ENCODE measurements at regions not wholly inside any gene's neighbourhood (a gene's known extent, or its start where the extent isn't known, plus 50 kb on each side); places are given as distances from the start of the nearest gene placed in this dataset.

DNA sequence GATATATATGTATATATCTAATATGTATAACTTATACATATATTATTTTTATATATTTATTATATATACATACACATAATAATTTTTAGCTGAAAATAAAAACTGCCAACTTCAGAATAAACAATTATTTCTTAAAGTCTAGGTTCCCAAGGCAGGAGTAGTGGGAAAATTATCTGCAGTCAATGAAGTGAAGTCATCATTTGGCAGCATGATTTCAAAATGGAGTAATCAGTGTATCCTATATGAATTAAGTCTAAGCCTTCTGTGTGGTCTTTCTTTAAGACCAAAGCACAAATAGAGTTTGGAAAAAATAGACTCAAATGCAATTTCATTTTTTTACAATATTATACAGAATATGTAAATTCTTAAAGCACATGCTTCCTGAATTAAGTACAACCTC is 251.0 kb downstream of the SAMD5 start:
- H3K9me3 ChIP-seq (ENCODE audit: control extremely low read depth in 1 of 5, control insufficient read depth in 4 of 5, insufficient read depth in 2 of 5, low read depth in 1 of 5, low read length in 4 of 5): no peaks in the 10 kb centered on the region
- ChIA-PET CTCF (no interaction called here), POLR2A (no interaction called here)
- no peaks in the 10 kb centered on the region for H3K36me3 ChIP-seq (ENCODE audit: control insufficient read depth in 4 of 4, insufficient read depth in 4 of 4, low read length in 3 of 4)
- DNase-seq: no peak
- H3K27ac ChIP-seq (ENCODE audit: insufficient read depth in 1 of 2, low read depth in 1 of 2, low read length in 2 of 2, poor library complexity in 1 of 2, severe bottlenecking in 2 of 2): no peak overlapping the region
- H3K4me1 ChIP-seq (ENCODE audit: control extremely low read depth in 1 of 4, control insufficient read depth in 4 of 4, insufficient read depth in 4 of 4, low read length in 3 of 4): no peaks in the 10 kb centered on the region
- no peaks in the 10 kb centered on the region for H3K27me3 ChIP-seq (replicated peaks in 2 of 5; ENCODE audit: control insufficient read depth in 4 of 5, insufficient read depth in 5 of 5, low read length in 4 of 5)
- H3K4me3 ChIP-seq (ENCODE audit: control insufficient read depth in 1 of 7, extremely low read depth in 1 of 7, insufficient read depth in 4 of 7, low read depth in 2 of 7, low read length in 6 of 7): no peak overlapping the region

DNA sequence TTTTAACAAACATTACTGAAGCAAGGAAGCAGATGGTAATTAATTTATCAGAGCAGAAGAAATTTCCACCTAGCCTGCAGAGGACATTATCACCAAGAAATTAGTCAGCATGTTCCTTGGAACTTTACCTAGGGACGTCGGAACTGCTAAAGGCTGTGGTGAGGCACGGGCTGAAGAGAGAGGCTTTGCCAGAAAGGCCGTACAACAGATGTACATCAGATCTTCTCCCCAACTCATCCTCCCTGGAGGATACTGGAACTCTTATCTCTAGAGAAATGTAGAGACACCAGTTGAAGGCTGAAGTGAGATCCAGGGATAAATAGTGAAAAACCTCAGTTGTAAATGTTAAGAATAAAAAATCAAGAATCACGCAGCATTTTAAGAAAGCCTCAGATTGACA is 257.1 kb downstream of the SAMD5 start:
- Histone ChIP-seq H3K4me3 (ENCODE audit: control insufficient read depth in 1 of 7, extremely low read depth in 1 of 7, insufficient read depth in 4 of 7, low read depth in 2 of 7, low read length in 6 of 7) (no peak overlapping the region), H3K27ac (ENCODE audit: insufficient read depth in 1 of 2, low read depth in 1 of 2, low read length in 2 of 2, poor library complexity in 1 of 2, severe bottlenecking in 2 of 2) (no peak overlapping the region), H3K36me3 (ENCODE audit: control insufficient read depth in 4 of 4, insufficient read depth in 4 of 4, low read length in 3 of 4) (no peaks in the 10 kb centered on the region), H3K4me1 (ENCODE audit: control extremely low read depth in 1 of 4, control insufficient read depth in 4 of 4, insufficient read depth in 4 of 4, low read length in 3 of 4) (no peaks in the 10 kb centered on the region), H3K9me3 (ENCODE audit: control extremely low read depth in 1 of 5, control insufficient read depth in 4 of 5, insufficient read depth in 2 of 5, low read depth in 1 of 5, low read length in 4 of 5) (peaks cover 0 to 5% (median 0%) of the 10 kb centered on the region in 5 experiments), H3K27me3 (replicated peaks in 2 of 5; ENCODE audit: control insufficient read depth in 4 of 5, insufficient read depth in 5 of 5, low read length in 4 of 5) (peaks cover 0 to 3% (median 0%) of the 10 kb centered on the region in 5 experiments)
- POLR2A ChIA-PET: no interaction called here
- CTCF ChIA-PET: no interaction called here
- WGBS (ENCODE audit: insufficient coverage): no CpG with 5 or more reads among the region's 5 CpGs
- DNase-seq: no peak

DNA sequence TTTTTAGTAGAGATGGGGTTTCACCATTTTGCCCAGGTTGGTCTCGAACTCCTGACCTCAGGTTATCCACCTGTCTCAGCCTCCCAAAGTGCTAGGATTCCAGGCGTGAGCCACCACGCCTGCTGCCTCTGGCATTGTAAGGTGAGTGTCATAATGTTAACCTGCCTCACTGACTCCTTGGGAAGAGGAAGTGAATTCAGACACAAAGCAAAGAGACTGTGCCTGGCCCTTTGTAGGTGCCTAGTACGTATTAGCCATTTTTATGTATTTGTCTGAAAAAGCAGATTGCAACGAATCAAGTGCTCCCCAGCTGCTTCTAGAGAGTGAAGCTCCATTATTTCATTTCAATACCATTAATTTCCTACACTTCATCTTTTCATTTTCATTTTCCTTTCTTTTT is 260.5 kb downstream of the SAMD5 start:
- ChIA-PET CTCF (no interaction called here), POLR2A (no interaction called here)

DNA sequence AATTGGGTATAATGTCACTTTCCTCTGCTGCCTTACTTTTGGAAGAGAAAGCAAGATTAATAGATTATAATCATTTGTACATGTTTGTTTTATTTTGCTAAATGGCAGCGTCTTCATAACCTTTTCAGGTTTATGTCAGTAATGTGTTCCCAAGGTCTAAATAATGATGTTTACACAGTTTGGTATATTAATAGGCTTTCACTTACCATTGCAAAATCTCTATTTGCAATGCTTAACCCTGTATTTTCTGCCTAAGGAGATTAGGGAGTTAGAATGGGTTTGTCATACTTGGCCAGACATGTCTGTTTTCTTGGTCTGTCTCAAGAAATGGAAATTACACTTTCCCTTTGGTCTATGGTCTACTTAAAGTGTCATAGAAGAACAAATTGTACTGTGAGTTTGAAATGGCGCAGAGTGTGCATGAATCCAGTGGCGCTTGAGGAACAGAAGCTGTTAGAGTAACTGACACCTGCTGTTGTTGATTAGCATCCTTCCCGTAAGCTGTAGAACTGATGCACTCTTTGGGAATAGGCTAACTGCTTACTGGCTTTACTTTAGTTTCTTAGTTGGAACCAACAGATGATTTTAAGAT is 261.1 kb downstream of the SAMD5 start:
- Histone ChIP-seq H3K27ac (ENCODE audit: insufficient read depth in 1 of 2, low read depth in 1 of 2, low read length in 2 of 2, poor library complexity in 1 of 2, severe bottlenecking in 2 of 2) (no peak overlapping the region), H3K27me3 (replicated peaks in 2 of 5; ENCODE audit: control insufficient read depth in 4 of 5, insufficient read depth in 5 of 5, low read length in 4 of 5) (peaks cover 0 to 3% (median 0%) of the 10 kb centered on the region in 5 experiments), H3K4me3 (ENCODE audit: control insufficient read depth in 1 of 7, extremely low read depth in 1 of 7, insufficient read depth in 4 of 7, low read depth in 2 of 7, low read length in 6 of 7) (no peak overlapping the region), H3K9me3 (ENCODE audit: control extremely low read depth in 1 of 5, control insufficient read depth in 4 of 5, insufficient read depth in 2 of 5, low read depth in 1 of 5, low read length in 4 of 5) (peaks cover 0 to 7% (median 2%) of the 10 kb centered on the region in 5 experiments), H3K36me3 (ENCODE audit: control insufficient read depth in 4 of 4, insufficient read depth in 4 of 4, low read length in 3 of 4) (no peaks in the 10 kb centered on the region), H3K4me1 (ENCODE audit: control extremely low read depth in 1 of 4, control insufficient read depth in 4 of 4, insufficient read depth in 4 of 4, low read length in 3 of 4) (no peaks in the 10 kb centered on the region)
- WGBS (ENCODE audit: insufficient coverage): 67% methylated on average over 3 of the region's 4 CpGs
- ChIA-PET CTCF (no interaction called here), POLR2A (no interaction called here)
- no peak for DNase-seq

More for the DNA sequence above, 260.5 kb downstream of the SAMD5 start:
- no peak overlapping the region for H3K27ac ChIP-seq (ENCODE audit: insufficient read depth in 1 of 2, low read depth in 1 of 2, low read length in 2 of 2, poor library complexity in 1 of 2, severe bottlenecking in 2 of 2)
- H3K4me1 ChIP-seq (ENCODE audit: control extremely low read depth in 1 of 4, control insufficient read depth in 4 of 4, insufficient read depth in 4 of 4, low read length in 3 of 4): no peaks in the 10 kb centered on the region
- no peak for DNase-seq
- peaks cover 0 to 3% (median 0%) of the 10 kb centered on the region in 5 experiments for H3K27me3 ChIP-seq (replicated peaks in 2 of 5; ENCODE audit: control insufficient read depth in 4 of 5, insufficient read depth in 5 of 5, low read length in 4 of 5)
- 100% methylated on average over 2 of the region's 5 CpGs for WGBS (ENCODE audit: insufficient coverage)
- H3K36me3 ChIP-seq (ENCODE audit: control insufficient read depth in 4 of 4, insufficient read depth in 4 of 4, low read length in 3 of 4): no peaks in the 10 kb centered on the region
- peaks cover 0 to 7% (median 2%) of the 10 kb centered on the region in 5 experiments for H3K9me3 ChIP-seq (ENCODE audit: control extremely low read depth in 1 of 5, control insufficient read depth in 4 of 5, insufficient read depth in 2 of 5, low read depth in 1 of 5, low read length in 4 of 5)
- H3K4me3 ChIP-seq (ENCODE audit: control insufficient read depth in 1 of 7, extremely low read depth in 1 of 7, insufficient read depth in 4 of 7, low read depth in 2 of 7, low read length in 6 of 7): no peak overlapping the region

DNA sequence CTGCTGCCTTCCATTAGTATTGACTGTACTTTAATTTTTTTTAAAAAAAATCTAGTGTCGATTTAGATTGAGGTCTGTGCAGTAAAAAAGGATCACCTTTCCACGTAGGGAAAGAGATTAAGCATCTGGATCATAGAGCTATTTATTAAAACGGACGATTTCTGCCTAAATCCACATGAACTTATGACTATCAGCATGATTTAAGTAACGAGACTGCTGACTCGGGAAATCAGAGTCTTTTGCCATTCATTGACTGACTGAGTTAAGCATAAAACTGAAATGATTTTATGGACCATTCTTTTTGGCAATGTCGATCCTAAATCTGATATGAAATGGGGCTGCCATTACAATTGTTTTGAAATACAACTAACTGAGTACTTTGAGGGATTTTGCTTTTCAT is 261.7 kb downstream of the SAMD5 start:
- peaks cover 0 to 7% (median 2%) of the 10 kb centered on the region in 5 experiments for H3K9me3 ChIP-seq (ENCODE audit: control extremely low read depth in 1 of 5, control insufficient read depth in 4 of 5, insufficient read depth in 2 of 5, low read depth in 1 of 5, low read length in 4 of 5)
- CTCF ChIA-PET: no interaction called here
- H3K4me1 ChIP-seq (ENCODE audit: control extremely low read depth in 1 of 4, control insufficient read depth in 4 of 4, insufficient read depth in 4 of 4, low read length in 3 of 4): no peaks in the 10 kb centered on the region
- POLR2A ChIA-PET: no interaction called here
- DNase-seq: no peak
- no peaks in the 10 kb centered on the region for H3K36me3 ChIP-seq (ENCODE audit: control insufficient read depth in 4 of 4, insufficient read depth in 4 of 4, low read length in 3 of 4)
- no peak overlapping the region for H3K4me3 ChIP-seq (ENCODE audit: control insufficient read depth in 1 of 7, extremely low read depth in 1 of 7, insufficient read depth in 4 of 7, low read depth in 2 of 7, low read length in 6 of 7)
- H3K27ac ChIP-seq (ENCODE audit: insufficient read depth in 1 of 2, low read depth in 1 of 2, low read length in 2 of 2, poor library complexity in 1 of 2, severe bottlenecking in 2 of 2): no peak overlapping the region
- WGBS (ENCODE audit: insufficient coverage): 100% methylated on average over 7 of the region's 7 CpGs
- H3K27me3 ChIP-seq (replicated peaks in 2 of 5; ENCODE audit: control insufficient read depth in 4 of 5, insufficient read depth in 5 of 5, low read length in 4 of 5): peaks cover 0 to 3% (median 0%) of the 10 kb centered on the region in 5 experiments

DNA sequence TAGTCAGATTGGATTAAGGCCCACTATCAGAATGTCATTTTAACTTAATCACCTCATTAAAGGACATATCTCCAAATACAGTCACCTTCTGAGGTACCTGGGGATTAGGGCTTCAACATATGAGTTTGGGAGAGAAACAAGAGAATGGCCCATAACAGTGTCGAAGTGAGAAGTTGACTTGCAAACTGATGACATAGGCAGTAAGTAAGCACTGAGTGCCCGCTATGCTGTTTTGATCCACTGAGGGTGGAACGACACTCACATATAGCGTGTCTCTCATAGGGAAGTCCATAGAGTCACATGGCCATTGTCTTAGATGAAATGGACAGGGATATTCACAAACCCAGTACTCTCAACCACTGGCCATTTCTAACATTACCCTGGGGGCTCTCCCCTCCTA is 264.2 kb downstream of the SAMD5 start:
- DNase-seq: no peak
- CTCF ChIA-PET: no interaction called here
- Histone ChIP-seq H3K4me1 (ENCODE audit: control extremely low read depth in 1 of 4, control insufficient read depth in 4 of 4, insufficient read depth in 4 of 4, low read length in 3 of 4) (no peaks in the 10 kb centered on the region), H3K9me3 (ENCODE audit: control extremely low read depth in 1 of 5, control insufficient read depth in 4 of 5, insufficient read depth in 2 of 5, low read depth in 1 of 5, low read length in 4 of 5) (peaks cover 0 to 2% (median 0%) of the 10 kb centered on the region in 5 experiments), H3K4me3 (ENCODE audit: control insufficient read depth in 1 of 7, extremely low read depth in 1 of 7, insufficient read depth in 4 of 7, low read depth in 2 of 7, low read length in 6 of 7) (no peak overlapping the region), H3K36me3 (ENCODE audit: control insufficient read depth in 4 of 4, insufficient read depth in 4 of 4, low read length in 3 of 4) (no peaks in the 10 kb centered on the region), H3K27ac (ENCODE audit: insufficient read depth in 1 of 2, low read depth in 1 of 2, low read length in 2 of 2, poor library complexity in 1 of 2, severe bottlenecking in 2 of 2) (no peak overlapping the region), H3K27me3 (replicated peaks in 2 of 5; ENCODE audit: control insufficient read depth in 4 of 5, insufficient read depth in 5 of 5, low read length in 4 of 5) (no peaks in the 10 kb centered on the region)
- 98% methylated on average over 4 of the region's 4 CpGs for WGBS (ENCODE audit: insufficient coverage)
- POLR2A ChIA-PET: no interaction called here

DNA sequence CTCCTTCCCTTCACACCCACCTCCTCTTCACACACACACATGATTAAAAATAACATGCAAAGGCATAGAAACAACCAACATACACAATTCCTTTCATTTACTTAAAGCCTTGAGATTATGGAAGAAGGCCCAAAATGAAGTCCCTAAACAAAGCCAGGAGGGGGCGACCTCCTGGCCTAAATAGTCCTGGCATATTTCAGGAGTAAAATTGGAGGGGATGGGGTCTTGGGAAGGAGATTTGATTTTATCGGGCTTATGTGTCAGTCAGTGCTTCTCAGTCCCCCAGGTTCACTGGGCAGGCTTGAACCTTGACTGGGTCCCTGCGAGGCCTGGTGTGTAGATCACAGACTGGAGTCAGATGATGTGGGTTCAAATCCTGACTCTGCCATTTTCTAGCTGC is 266.4 kb downstream of the SAMD5 start:
- no peaks in the 10 kb centered on the region for H3K36me3 ChIP-seq (ENCODE audit: control insufficient read depth in 4 of 4, insufficient read depth in 4 of 4, low read length in 3 of 4)
- H3K27ac ChIP-seq (ENCODE audit: insufficient read depth in 1 of 2, low read depth in 1 of 2, low read length in 2 of 2, poor library complexity in 1 of 2, severe bottlenecking in 2 of 2): no peak overlapping the region
- no peaks in the 10 kb centered on the region for H3K4me1 ChIP-seq (ENCODE audit: control extremely low read depth in 1 of 4, control insufficient read depth in 4 of 4, insufficient read depth in 4 of 4, low read length in 3 of 4)
- peaks cover 0 to 3% (median 0%) of the 10 kb centered on the region in 5 experiments for H3K27me3 ChIP-seq (replicated peaks in 2 of 5; ENCODE audit: control insufficient read depth in 4 of 5, insufficient read depth in 5 of 5, low read length in 4 of 5)
- POLR2A ChIA-PET: no interaction called here
- WGBS (ENCODE audit: insufficient coverage): 100% methylated on average over 2 of the region's 3 CpGs
- H3K4me3 ChIP-seq (ENCODE audit: control insufficient read depth in 1 of 7, extremely low read depth in 1 of 7, insufficient read depth in 4 of 7, low read depth in 2 of 7, low read length in 6 of 7): no peak overlapping the region
- DNase-seq: no peak
- CTCF ChIA-PET: no interaction called here
- peaks cover 0 to 2% (median 0%) of the 10 kb centered on the region in 5 experiments for H3K9me3 ChIP-seq (ENCODE audit: control extremely low read depth in 1 of 5, control insufficient read depth in 4 of 5, insufficient read depth in 2 of 5, low read depth in 1 of 5, low read length in 4 of 5)

Measured in common myeloid progenitor, CD34-positive (primary cell).